NCI-H748 (cell line): ENCODE measurements at regions not wholly inside any gene's neighbourhood (a gene's known extent, or its start where the extent isn't known, plus 50 kb on each side); places are given as distances from the start of the nearest gene placed in this dataset.

Experiments
- DNase-seq: peaks from one replicate; lab custom pipeline; 2025; ENCODE audit not compliant: unreplicated experiment; lab: John Stamatoyannopoulos, UW

DNA sequence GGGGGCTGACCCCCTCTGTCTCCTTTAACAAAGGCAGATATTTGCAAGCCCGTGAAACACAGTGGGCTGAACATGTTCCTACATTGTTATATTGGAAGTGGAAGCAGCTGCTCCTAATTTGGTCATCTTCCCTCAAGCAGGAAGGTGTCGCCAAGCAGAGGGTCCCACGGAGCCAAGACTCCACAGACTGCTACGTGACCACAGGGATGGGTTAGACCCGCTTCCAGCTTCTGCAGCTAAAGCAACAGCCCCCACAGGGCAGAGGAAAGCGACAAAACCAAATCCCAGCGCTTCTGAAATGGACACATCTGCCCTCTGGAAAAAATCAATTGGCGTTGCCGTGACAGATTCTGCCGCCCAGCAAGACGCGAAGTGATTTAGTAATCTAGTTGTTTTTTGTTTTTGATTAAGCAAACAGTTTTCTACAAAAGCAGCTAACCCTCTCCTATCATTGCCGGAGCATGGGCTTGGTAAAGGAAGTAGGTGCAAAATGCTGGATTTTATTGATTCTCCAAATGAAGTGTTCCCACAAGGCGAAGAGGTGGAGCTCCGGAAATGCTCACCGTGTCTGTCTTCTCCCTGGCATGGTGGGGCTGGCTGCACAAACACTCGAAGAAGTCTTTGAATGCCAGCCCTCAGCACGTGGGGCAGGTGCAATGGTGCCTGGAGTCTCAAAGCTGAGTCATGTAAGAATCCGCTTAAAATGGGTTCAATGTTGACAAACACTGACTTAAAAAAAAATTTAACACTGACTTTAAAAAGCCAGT is 79.4 kb upstream of the FRMD1 start:
- DNase-seq = peak; percentile 77

DNA sequence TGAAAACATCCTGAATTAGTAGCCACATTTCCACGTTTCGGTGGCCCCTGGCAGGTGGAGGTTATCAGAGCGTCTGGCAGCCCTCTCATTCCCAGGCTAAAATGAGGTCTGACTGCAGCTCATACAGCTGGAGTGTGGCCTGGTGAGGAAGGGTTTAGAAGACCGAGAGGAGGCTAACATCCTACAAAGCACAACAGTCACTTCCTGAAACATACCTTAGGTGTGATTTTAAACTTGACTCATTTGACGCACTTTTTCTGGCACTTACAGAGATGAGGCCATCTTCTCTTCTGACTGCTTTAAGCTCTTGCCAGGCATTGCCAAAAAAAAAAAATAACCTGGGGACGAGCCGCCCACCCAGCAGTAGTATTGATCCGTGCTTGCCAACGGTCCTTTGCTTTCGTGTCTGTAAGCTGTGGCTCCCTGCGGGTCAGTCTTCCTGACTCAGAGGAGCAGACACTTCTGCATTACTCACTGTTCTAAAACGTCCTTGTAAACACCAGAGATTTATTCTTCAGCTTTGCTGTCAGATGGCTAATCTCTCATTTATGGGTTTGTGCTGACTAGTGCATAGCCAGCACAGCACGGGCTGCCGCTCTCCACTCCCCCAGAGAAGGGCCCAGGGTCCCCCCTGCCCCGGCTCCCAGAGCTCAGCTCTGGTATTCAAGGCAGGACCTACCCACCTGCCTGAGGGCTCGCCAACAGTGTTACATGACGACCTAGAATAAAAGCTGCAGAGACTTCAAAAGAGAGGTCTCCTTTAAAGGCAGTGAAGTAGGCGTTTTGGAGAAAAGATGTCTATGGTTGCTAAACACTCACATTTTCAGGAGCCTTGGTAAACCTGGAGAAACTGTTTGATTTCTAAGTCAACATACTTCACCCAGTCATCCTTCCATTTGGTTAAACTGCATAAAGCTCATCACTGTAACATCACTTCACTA is 78.5 kb upstream of the FRMD1 start:
- no peak for DNase-seq

DNA sequence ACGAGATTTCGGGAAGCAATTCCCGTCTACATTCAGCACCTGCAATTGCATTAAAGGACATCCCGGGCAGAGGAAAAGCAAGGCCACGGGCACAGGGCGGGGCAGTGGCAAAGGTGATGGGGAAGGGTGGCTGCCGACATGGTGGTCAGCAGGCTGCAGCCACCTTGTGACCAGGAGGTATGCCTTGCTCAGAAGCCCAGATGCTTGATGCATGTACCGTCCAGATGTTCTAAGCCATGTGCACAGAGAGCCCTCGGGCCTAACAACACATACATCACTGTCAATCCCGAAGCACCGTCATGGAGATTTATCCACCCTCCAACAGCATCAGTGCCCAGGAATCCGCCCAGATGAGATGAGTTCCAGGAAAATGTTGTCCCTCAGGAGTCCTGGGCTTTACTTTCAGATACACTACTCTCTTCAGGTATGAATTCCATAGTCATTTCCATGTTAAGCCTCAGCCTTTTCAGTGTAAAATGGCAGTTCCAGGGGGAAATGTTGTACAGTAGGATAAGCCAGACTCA is 77.8 kb upstream of the FRMD1 start:
- no peak for DNase-seq

DNA sequence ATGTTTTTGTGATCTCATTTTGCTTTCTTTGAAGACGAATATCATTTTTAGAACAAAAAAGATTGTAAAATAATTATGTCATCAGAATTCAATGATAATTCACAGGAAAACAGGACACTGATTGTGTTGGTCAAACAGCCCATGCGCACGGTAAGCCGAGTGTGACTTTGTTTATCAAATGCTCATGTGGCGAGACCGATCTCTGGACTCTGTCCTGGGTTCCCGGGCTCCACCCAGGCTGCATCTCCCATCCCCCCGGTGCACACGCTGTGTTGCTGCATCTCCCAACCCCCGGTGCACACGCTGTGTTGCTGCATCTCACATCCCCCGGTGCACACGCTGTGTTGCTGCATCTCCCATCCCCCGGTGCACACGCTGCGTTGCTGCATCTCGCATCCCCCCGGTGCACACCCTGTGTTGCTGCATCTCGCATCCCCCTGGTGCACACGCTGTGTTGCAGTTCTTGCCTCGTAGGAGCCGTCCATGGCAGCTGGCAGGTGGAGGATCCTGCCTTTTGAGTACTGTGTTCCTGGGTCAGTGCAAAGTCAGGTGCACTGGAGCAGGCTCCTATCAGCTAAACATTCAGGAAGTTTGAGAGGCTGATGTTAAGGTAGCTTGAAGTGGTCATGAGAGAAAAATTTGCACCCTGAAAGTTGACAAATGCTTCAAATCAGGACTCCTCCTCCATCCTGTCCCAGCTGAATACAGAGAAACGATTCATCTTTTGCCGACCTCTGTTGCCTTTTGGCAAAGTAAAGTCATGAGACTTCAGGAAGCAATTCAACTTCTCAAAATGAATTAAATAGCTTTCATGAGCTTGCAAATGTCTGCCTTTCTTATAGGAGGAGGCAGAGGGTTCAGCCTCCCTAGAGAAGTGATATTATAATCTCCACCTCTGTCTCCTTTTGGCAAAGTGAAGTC is 77.1 kb upstream of the FRMD1 start:
- no peak for DNase-seq

DNA sequence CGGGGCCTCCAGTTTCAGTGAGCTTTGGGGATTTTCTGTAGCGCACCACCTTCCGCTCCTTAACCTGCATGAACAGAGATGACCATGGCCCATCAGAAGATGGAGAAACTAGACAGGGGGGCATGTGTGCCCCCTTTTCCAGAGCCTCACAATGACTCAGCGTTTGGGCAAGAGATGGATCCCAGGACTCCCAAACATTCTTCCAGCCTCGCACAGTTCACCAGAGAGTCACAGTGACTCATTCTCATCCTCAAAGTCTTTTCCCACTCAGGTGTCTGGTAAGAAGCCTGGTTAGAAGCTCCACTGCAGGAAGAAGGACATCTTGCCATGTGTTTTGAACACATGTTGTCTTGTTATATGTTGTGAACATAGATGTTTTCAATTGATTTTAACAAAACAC is 76.2 kb upstream of the FRMD1 start:
- no peak for DNase-seq

DNA sequence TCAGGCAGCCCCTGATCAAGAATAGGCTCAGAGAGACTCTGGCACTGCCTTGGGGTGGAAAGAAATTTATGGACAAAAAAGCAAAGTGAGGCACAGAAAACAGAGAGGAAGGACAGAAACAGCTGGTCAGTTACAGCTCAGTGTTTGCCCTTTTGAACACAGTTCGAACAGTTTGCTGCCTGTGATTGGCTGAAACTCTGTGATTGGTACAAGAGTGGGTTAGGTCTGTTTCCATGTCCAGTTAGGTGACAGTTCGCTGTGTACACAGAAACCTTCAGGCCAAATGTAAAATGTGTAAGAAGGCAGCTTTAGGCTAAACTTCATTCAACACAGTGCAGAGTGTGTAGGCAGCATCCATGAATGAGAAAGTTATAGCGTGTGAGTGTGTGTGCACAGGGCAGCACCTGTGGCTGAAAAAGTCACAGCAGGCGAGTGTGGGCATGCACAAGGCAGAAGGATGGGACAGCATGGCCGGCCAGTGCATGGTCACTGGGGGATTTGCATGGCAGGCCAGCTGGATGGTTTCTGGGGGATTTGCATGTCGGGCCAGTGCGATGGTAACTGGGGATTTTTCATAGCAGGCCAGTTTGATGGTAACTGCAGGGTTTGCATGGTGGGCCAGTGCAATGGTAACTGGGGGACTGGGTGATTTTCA is 75.4 kb upstream of the FRMD1 start:
- no peak for DNase-seq

DNA sequence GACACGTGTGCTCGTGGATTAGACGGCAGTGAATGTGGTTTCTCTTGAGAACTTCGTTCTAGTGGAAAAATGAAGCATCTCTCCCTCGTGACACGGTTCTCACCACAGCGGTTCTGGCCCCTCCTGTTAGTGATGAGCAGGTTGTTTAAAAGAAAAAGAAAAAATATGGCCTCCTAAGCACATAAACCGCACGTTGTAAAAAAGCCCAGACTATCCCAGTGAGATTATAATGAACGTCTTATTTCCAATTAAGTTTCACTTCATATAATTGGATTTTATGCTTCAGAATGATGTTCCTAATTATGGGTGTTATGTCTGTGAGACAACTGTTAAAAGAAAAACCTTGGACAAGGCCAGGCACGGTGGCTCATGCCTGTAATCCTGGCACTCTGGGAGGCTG is 74.5 kb upstream of the FRMD1 start:
- no peak for DNase-seq

DNA sequence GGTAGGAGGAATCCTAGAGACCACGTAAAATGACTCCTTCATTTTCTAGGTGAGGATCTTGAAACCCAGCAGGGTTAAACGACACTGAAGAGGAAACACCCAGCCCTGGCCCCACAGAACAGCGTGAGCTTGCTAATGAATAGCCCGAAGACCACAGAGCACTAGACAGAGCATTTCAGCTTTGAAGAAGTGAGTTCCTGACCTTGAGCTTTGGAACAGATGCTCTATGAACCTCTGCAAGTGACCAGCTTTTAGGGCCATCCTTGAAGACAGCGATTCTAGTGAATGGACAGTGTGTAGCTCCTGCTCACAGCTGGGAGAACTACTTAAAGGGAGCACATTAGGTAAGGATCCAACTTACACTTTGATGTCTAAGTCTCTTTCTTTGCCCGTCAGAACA is 74.0 kb upstream of the FRMD1 start:
- no peak for DNase-seq

DNA sequence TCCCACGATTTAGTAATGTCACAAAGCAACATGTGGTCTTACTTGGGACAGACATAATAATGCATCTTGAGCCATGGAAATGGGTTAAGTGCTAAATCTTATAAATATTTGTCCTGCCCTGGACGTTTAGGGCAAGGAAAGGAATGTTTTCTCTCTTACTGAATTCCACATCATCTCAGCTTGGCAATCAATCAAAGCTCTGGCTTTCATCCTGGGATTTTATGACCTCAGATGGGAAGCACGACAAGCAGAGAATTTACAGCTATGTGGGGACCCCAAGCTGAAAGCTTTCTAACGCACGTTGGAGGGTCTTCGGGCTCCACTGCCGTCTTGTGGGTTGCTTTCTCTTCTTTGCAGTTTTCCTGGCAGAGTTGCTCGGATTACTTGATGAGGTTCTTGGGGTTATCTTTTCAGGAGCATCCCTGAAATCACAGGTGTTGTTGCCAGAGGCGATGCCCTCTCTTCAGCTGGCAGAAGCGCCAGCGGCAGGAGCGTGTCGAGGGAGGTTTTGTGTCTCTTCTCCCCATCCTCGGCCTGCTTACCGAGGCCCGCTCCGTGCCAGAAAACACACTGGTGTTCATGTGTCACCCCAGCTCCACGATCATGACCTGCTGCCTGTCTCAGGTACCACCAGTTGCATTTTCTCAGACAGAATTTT is 73.4 kb upstream of the FRMD1 start:
- no peak for DNase-seq

DNA sequence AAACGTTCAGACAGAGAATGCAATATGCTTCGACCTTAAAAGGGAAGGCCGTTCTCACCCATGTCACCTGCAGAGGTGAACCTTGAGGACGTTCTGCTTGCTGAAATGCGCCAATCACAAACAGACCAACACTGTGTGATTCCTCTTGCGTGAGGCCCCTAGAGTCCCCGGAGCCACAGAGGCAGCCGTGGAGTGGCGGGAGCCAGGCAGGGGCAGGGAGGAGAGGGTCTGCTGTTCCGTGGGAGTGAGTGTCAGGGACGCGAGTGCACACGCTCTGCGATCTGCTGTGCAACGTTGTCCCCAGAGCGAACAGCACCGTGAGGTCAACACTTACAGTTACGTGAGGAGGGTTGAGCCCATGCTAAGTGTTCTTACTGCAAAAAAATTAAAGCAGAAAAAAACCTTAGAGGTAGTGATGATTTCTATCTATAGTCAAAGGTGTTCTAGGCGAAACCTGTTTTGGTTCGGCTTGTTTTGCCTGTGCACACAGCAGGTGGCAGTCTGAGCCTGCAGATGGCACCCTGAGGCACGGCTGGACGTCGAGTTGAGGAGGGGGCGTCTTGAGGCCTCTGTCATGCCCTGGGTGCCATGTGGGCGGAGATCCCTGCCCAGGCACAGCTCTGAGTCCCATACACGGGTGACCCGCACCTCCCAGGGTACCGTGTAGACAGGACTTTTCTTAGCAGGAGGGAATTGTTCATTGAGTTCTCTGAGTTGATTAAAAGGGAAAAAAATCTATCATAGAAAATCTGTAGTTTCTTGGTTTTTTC is 71.7 kb upstream of the FRMD1 start:
- peak; percentile 13 for DNase-seq

DNA sequence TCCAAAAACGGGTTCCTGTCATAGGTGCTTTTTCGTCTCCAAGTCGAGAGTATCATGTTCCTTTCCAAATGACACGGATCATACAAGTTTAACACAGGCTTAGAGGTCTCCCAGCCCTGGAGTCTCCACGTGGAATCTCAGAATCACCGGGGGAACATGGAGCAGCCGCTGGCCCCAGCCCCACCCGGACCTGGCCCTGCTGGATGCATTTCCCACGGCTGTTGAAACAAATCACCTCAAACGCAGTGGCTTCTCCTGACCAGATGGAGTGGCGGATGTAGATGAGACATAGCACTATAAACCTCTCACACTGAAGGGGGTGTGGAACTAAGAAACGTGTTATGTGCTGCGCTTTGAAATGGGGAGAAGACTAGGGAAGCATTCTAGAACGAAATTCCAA is 70.0 kb upstream of the FRMD1 start:
- DNase-seq = no peak

DNA sequence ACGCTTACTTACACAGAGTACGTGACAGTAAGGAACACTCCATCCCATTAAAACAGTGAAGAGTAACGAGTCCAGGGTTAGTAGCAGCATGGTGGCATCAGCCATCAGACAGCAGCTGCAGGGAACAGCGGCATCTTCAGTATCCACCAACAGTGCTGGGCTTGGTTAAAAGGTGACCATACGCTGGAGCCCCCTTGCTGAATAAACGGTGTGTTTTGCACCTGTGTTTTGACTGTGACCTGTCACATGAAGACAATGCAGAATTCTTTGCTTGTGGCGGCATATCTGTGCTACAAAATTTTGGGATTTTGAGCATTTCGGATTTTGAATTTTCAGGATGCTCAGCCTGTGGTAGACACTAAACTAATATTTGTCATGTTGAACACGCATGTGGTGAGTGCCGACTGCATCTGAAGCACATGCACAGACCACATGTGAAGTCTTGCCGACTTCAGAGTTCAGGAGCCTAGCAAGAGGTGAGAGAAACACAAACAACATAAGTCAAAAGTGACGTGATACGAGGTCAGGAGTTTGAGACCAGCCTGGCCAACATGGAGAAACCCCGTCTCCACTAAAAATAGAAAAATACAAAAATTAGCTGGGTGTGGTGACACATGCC is 69.3 kb upstream of the FRMD1 start:
- no peak for DNase-seq

DNA sequence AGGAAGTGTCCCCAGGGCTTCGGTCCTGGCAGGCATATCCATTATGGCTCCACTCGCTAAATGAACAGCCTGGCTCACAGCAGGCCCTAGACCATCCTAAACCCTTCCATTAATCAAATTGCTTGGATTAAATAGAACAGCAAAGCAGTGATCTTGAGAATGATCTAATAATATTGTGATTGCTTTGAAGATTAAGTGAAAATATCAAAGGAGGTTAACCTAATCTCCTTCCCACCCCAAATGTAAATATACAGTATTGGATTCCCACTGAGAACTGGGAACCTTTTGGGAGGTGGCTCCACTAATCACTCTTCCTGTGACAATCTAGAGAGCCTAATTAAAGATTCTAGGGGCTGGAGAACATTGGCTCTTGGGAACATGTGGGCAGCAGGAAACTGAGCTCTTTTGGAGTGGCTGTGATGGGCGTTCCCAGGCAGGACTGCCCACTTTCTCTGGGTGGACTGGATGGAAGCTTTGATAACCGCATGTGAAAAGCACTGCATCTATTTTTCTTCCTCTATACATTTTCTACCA is 68.3 kb upstream of the FRMD1 start:
- DNase-seq = peak; percentile 90

DNA sequence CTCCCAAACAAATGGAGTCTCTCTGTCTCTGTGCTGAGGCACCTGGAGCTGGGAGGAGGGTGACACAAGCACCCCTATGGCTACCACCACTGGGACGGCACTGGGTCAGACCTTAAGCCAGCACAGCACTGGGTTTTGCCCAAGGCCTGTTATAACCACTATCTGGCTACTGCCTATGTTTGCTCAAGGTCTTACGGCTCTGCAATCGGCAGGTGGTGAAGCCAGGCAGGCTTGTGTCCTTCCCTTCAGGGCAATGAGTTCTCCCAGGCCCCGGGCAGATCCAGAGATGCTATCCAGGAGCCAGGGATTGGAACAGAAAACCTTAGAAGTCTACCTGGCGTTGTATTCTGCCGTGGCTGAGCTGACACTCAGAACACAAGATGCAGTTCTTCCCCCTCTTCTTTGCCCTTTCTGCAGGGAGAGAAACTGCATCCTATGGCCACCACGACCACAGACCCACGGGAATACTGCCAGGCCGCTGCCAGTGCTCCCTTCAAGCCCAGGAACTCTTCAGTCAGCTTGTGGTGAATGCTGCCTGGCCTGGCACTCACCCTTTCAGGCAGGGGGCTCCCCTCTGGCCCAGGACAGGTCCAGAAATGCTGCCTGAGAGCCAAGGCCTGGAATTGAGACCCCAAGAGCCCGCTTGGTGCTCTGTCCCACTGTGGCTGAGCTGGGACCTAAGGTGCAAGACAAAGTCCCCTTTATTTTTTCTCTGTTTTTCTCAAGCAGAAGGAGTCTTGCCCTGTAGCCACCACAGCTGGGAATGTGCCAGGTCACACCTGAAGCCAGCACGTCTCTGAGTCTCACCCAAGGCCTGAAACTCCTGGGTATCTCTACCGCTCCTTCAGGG is 67.0 kb upstream of the FRMD1 start:
- DNase-seq = no peak

DNA sequence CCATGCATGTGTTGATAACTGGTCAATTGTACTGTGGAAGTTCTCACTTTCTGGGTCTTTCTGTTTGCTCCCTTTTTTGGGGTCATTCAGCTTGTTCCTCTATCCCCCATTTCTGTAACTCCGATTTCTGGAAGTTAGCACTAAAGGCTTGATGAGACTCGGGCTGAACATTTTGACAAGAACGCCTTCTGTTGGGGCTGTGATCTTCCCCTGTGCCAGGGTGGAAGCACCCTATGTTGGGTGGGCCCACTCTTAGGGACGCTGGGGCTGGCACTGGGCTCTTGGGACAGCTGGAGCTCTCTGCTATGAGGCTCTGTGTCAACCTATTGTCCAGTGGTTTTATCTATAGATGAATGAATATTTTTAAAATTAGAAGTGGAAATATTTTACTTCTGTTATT is 60.1 kb upstream of the FRMD1 start:
- DNase-seq = no peak

DNA sequence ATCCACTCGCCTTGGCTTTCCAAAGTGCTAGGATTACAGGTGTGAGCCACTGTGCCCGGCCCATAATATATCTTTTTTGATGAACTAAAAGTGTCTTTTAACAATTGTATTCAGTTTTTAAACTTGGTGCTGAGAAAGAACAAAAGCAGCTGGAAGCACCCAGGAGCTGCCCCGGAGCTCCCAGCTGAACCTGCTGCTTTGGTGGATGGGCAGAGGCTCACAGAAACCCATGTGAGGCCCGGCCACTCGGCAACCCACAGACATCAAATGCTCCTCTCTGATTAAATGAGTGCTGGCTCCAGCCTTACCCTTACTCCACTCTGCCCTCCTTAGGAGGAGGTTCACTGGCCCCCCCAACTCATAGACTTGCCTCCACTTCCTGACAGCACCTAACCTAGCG is 59.4 kb upstream of the FRMD1 start:
- DNase-seq = no peak

DNA sequence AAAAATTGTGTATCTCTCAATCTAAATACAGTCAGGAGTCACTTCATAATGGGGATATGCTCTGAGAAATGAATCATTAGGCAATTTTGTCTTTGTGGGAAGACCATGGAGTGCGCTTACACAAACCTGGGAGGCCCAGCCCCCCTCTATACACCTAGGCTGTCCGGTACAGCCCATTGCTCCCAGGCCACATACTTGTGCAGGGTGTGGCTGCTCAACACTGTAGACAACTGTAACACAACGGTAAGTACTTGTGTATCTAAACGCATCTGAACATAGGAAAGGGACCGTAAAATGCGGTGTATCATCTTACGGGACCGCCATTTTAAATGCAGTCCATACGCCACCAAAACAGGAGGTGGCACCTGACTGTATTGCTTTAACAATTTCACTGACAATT is 58.0 kb upstream of the FRMD1 start:
- DNase-seq = no peak

DNA sequence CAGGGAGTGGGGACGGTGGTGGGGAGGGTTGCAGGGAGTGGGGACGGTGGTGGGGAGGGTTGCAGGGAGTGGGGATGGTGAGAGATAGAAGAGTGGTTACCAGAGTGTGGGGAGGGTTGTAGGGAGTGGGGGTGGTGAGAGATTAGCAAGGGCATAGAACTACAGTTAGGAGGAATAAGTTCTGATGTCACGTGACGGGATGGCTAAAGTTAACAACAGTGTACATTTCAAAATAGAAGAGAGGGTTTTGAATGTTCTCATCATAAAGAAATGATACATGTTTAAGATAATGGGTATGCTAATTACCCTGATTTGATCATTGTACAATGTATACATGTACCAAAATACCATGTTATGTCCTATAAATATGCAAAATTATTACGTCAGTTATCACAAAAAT is 57.6 kb upstream of the FRMD1 start:
- DNase-seq = no peak
